Fibroblast of gingiva (primary cell): ENCODE measurements at regions not wholly inside any gene's neighbourhood (a gene's known extent, or its start where the extent isn't known, plus 50 kb on each side); places are given as distances from the start of the nearest gene placed in this dataset.
"Not testable (repeated sequence)": the region's sequence is repeated elsewhere in the genome, so short reads cannot be mapped to it uniquely, and the experiment has no call there.

Experiments used
- DNase-seq: peaks from one replicate; pipeline ENCODE4 v3.0.0-alpha.2; 2011; ENCODE audit warnings: low read depth

GRCh38 chr17:64800987-64801386 is 118.3 kb downstream of the LRRC37A3 start:
- DNase-seq = not testable (repeated sequence)

DNA sequence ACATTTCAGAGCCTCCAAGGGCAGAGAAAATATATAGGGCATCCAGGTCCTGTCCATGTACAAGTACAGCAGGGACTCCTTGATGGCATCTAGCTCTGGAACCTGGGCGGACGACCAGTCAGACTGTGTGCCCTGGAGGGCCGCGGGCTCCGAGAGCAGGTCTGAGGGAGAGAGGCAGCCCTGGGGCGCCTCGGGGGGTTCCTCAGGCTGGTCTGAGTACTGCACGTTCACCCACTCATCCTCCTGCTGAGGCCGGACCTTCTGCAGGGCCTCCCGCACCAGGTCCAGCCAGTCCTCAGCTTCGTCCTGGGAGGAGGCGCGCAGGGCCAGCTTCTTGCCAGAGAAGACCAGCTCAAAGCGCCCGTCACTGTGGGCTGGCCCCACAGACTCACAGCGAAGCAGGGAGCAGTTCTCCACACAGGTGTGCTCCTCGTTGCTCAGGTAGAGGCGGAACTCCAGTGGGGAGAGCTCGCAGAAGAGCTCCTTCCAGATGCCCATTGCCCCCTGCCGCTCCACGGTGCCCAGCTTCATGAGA is 118.8 kb downstream of the LRRC37A3 start:
- DNase-seq = not testable (repeated sequence)

DNA sequence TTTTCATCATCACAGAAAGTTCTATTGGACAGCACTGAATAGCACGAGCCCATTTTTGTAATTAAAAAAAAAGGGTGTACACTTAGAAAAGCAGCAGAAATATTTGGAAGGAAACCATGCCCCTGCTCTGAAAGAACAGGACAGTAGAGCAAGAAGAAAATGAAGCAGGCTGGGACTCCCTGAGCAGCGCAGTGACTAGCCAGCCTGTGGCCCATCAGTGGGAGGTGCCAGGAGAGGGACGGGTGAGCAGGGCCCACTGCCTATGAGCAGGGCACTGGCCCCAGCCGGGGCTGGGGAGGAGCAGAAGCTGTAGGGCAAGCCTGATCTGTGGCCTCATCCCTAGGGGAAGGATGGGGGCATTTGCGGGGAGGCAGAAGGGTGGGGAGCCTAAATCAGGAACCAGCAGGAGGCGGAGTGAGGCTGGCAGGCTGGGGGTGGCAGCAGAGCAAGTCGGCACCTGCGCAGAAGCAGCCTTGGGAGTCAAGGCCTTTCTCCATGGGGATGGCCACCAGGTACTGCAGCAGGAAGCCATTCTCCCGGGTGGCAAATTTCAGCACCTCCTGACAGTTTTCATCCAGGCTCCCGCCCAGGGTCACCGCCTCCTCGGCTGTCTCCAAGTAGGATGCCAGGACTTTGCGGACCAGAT is 119.6 kb downstream of the LRRC37A3 start:
- DNase-seq = not testable (repeated sequence)

- not testable (repeated sequence) for DNase-seq
Observed at GRCh38 chr17:64798961-64799360, 120.3 kb downstream of the LRRC37A3 start.

GRCh38 chr17:64798489-64798790 is 120.8 kb downstream of the LRRC37A3 start:
- DNase-seq = not testable (repeated sequence)

DNA sequence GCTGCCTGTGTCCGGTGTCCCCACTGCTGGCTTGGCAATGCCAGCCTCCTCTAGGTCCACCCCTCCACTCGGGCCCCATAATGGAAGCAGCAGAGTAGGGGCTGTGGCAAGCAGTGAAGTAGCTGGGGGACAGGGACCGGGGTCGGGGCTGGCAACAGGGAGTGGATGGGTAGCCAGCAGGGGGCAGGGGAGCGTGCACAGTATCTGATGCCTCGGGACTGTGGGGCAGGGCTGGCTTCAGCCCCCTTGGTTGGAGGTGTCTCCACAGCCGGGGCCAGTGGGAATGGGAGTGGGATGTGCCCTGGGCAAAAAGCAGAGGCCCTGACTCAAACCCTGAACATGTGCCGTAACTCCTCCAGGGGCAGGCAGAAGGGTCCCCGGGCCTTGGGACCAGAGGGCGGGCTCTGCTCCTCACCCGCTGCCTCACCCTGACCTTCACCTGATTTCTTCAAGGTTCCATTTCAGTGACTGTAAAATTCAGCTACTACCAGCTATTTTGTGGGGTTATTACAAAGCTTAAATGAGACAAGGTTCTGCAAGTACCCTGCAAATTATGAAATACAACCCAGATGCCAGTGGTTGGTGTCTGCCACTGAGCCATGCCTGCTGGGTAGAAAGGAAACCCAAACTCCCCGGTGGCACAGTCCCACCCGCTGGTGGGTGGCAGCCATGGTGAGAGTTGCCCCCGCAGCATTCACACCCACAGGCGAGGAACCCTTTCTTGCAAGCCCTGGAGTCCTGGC is 121.4 kb downstream of the LRRC37A3 start:
- not testable (repeated sequence) for DNase-seq

DNA sequence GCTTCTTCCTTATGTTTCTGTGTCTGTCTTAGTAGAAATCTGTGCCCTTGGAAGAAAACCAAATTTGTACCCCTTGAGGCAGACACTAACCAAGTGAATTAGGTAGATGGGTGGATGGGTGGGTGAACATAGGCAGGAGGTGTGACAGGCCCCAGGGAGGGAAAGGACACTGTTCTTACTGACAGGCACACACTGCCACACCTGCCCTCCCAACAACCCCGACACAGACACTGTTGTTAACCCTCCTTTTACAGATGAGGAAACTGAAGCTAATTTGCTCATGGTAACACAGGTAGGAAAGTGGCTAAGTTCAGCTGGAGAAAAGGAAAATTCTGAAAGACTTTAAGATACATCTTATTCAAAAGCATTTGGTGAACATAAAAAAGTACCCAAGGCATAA is 123.9 kb downstream of the LRRC37A3 start:
- DNase-seq = not testable (repeated sequence)

DNA sequence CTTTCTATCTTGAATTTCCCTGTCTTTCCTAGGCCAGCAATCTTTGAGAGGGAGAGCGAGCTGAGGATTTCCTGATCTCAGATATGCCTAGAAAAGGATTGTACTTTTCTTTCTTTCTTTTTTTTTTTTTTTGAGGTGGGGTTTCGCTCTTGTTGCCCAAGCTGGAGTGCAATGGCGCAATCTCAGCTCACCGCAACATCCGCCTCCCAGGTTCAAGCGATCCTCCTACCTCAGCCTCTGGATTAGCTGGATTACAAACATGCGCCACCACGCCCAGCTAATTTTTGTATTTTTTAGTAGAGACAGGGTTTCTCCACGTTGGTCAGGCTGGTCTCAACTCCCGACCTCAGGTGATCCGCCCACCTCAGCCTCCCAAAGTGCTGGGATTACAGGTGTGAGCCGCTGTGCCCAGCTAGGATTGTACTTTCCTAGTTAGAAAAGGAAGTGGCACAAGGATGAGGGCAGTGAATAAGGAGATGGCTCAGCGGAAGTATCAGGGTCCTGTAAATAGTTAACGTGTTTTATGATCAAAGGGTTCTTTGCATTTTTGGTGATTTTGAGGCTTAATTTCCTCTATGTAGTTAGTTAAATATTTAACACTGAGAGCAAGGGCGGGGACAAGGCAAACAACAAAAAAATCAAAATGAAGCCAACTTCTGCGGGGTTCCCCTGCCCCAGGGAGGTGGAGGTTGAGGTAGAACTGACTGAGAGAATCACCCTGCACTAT is 124.6 kb downstream of the LRRC37A3 start:
- not testable (repeated sequence) for DNase-seq

GRCh38 chr17:64794113-64794512 is 125.2 kb downstream of the LRRC37A3 start:
- DNase-seq = not testable (repeated sequence)

- not testable (repeated sequence) for DNase-seq
Observed at GRCh38 chr17:64792793-64793575, 126.3 kb downstream of the LRRC37A3 start.

GRCh38 chr17:64792276-64792675 is 127.0 kb downstream of the LRRC37A3 start:
- DNase-seq = not testable (repeated sequence)

DNA sequence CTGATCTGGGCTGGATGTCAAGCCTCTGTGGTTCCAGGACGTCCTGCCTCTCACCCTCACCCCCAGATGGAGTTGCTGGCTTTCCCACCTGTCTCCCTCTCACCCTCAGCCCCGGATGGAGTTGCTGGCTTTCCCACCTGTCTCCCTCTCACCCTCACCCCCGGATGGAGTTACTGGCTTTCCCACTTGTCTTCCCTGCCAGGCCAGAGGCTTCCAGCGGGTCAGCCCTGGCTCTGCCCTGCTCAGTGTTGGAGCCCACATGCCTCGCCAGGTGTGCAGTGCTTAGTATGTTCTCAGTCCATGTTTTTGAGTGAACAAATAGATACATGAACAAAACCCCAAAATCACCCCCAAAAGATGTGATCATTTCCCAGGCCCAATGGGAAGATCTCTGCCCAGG is 127.6 kb downstream of the LRRC37A3 start:
- DNase-seq = not testable (repeated sequence)

DNA sequence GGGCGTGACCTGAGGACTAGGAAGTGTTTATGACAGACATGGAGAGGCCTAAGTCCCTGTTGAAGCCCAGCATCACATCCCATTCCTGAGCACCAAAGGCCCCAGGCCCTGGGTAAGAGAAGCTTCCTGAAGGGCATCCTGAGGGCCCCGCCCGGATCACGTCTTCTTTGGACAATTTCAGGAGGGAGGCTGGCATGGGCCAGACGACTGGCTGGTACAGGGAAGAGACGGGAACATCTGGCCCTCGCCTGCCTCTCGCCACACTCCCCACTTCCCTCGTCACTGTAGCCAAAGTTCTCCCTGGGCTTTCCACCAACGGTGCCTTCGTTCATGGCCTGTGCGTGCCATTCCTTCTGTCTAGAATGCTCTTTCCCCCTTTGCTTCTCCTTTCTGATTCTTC is 128.1 kb downstream of the LRRC37A3 start:
- DNase-seq = not testable (repeated sequence)

DNA sequence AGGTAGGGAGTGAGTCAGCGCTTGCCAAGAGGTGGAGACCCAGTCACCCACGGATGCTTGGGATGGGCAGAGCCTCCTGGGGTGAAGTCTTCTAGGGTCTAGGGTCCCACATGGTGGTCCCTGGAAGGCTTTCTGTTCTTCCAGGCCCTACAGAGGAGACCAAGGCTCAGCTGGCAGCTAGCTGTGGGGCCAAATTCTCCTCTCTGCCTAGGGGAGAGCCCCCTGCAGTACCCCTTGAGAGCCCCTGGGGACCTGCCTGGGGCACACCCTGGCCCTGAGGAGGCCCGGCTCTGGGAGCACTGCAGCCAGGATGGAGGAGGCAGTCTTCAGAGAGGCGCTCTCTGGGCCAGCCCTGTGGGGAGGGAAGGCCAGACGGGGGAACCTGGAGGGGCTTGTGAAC is 128.6 kb upstream of the SMURF2 start:
- DNase-seq = not testable (repeated sequence)

- not testable (repeated sequence) for DNase-seq
Observed at GRCh38 chr17:64790193-64790592, 128.1 kb upstream of the SMURF2 start.

- DNase-seq = not testable (repeated sequence)
Observed at GRCh38 chr17:64789061-64789445, 126.9 kb upstream of the SMURF2 start.

- DNase-seq = no peak
Observed at GRCh38 chr17:64788286-64789060, 126.4 kb upstream of the SMURF2 start.

- no peak for DNase-seq
Observed at GRCh38 chr17:64787921-64788271, 125.8 kb upstream of the SMURF2 start.

DNA sequence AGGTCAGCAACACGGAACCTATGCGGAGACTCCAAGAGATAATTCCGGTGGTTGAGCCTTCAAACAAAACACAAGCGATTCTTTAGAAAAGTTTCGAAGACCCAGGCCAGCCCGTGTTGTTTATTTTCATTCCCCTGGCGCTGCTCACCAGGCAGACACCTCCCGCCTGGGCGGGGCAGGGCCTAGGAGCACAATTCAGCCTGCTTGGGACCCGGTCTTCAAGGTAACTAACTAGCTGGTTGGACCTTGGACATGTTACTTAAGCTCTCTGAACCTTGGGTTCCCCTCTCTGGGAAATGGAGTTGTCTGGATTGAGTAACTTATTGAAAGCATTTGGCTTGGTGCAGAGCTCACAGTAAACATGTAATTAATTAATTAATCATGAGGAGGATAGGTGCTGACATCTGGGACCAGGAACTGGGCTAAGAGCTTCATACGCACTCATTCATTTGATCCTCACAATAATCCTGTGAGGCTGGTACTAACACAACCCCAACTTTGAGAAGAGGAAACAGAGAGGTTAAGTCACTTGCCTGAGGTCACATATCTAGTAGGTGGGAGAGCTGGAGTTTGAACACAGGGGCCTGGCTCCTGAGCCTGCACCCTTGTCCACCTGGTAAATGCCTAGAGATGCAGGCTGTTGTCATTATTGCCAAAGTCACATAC is 125.3 kb upstream of the SMURF2 start:
- DNase-seq = no peak

DNA sequence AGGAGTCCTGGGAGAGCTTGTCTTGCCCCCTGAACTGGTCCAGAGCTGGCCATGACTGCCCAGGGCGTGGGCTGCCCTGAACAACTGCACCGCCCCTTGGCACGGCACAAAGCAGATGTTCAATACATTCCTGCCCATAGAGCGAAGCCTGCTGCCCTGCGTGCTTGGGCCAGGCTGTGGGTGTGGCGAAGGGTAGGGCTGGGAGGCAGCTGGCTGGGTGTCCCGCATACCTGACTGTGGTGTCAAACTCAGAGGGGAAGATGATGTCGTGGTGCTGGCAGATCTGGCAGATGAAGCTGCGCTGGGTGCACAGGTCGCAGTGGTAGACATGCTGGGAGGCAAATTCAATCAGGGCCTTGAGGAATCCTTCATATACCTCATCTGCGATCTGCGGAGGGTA is 124.2 kb upstream of the SMURF2 start:
- DNase-seq = no peak

DNA sequence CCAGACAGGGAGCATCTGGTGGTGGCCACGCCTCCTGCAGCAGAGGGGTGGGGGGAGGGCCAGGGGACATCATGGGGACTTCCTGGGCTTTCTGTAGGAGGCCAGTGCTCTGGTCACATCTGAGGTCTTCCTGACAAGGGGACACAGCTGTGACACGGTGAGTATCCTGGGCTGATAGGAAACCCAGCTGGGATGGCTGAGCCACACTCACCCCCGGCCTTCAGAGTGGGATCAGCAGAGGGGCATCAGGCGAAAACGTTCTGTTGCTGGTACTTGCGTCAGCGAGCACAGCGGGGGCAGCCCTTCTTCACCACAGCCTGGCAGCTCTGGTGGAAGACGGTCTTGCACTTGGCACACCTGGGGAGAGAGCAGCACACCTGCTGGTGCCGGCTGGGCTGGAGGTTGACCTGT is 122.9 kb upstream of the SMURF2 start:
- DNase-seq = no peak
